NCI-H2029 treated with DMSO at 0.1 percent for 48 hours (cell line): ENCODE measurements at regions not wholly inside any gene's neighbourhood (a gene's known extent, or its start where the extent isn't known, plus 50 kb on each side); places are given as distances from the start of the nearest gene placed in this dataset.

ENCODE experiments used
- DNase-seq: peaks from one replicate; lab custom pipeline; 2025; lab: John Stamatoyannopoulos, UW

DNA sequence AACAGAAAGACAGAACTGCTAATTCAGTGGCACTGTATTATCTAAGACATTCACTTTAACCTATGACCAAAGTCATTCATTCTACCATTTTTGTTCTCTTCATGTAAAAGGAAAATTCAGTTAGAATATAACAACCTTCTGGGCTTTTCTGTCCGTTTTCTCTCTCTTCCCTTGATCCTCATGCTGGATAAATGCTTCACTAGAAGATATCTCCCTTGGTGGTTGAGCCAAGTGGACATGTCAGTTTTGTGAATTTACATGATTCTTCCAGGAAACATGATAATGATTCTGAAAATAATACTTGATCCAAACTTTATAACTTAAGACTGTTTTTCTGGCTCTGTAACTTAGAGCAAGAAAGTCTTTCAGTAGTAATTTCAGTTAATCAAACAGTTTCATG lies 1012.2 kb downstream of the SQOR start:
- no peak for DNase-seq

DNA sequence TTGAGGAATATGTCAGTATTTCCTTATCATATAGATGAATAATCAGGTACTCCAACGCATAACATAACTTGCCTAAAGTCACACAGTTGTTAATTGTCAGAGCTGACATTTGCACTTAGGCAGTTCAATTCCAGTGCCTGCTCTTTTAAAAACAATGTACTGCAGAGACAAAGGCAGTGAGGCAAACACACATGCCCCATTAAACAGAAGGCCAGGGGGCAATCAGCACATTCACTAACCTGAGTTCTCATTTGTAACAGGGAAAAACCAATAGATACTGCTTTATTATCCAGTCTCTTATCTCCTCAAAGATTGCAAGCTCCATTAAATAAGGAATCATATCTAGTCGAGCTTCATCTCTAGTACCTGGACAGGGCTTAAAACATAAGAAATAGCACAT lies 1017.4 kb downstream of the SQOR start:
- DNase-seq: no peak

DNA sequence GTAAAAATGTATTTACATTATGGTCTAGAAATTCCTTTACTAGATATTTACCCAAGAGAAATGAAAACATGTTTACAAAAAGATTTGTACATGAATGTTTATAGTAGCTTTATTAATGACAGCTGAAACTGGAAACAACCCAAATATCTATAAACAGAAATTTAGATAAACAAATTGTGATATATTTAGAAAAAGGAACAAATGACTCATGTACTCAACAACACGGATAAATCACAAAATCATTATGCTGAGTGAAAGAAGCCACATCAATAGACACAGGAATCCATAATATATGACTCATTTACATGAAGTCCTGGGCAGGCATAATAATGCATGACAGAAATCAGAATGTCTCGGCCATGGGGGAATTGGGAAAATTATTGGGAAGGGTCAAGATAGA lies 1020.2 kb downstream of the SQOR start:
- DNase-seq: no peak

DNA sequence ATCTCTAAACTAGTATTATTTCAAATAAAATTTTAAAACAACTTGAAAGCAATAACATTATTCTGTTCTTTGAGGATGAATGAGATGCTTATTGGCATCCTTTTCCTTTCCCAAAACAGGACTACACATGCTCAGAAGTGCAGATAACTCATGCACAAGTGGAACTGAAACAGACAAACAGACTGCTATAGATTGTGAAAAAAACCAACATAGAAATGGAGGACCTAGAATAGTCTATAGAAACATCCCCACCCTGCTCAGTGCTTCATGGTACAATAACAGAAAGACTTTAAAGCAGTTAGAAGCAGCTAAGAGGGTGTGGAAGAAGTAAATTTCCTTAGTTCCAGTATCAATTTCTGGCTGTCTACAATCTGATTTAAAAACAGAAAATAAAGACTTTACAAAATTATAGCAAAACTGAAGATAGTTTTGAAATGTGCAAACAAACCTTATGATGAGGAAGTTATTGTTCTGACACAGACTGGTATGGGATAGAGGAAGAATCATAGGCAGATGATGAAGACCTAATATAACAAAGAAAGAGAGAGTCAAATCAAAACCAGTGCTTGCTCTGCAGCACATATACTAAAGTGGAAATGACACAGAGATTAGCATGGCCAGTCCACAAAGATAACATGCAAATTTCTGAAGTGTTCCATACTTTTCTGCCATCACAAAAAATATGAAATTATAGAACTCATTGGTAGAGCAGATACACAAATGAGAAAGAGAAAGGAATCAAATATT lies 1025.4 kb downstream of the SQOR start:
- no peak for DNase-seq

DNA sequence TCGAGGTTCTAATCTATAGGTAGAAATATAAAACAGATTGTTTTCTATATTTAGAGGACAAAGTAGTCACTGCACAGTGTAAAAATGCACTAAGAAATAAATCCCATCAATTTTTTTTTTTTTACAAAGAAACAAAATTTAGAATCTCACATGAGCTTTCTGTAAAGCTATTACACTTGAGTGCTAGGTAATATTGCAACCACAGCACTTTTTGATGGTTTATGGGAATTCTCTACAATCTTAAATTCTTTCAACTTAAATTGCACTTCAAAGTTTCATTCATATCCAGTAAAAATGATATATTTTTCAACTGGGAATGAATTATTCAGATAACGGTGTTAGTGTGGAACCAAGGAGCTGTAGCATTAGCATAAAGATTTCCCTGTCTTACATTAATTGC lies 1035.4 kb downstream of the SQOR start:
- DNase-seq: no peak

DNA sequence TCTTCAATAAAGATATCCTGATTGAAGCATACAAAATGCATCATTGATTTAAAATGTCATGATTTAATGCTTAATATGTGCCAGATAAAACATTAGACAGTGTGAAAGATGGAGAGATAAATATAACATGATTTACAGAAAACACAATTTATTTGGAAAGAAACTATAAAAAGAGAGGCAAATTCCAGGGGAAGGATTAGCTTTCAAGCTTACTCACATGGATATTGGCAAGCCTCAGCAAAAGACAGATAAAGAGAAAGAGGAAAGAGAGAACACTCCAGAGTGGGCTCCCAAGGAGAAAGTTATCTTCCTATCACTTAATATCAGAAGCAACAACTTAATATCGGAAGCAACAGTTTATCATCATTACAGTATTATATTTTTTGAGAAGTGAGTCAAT lies 1036.5 kb downstream of the SQOR start:
- no peak for DNase-seq

DNA sequence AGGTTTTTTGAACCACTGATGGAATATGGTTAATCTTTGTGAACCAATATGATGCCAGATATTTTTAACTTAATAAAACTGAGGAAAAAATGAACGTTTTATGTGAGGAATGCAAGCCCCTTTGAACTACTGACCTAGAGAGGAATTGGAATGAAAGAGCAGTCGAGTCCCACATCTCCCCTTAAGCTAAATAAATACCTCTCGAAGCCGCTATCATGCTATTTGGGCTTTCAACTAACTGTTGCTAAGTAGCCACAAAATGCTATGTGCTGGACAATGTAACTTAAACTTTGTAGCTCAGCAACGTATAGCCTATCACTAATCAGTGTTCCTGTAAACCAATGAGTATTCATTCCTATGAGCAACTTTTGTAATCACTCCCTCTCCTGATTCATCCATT lies 1037.2 kb downstream of the SQOR start:
- no peak for DNase-seq

DNA sequence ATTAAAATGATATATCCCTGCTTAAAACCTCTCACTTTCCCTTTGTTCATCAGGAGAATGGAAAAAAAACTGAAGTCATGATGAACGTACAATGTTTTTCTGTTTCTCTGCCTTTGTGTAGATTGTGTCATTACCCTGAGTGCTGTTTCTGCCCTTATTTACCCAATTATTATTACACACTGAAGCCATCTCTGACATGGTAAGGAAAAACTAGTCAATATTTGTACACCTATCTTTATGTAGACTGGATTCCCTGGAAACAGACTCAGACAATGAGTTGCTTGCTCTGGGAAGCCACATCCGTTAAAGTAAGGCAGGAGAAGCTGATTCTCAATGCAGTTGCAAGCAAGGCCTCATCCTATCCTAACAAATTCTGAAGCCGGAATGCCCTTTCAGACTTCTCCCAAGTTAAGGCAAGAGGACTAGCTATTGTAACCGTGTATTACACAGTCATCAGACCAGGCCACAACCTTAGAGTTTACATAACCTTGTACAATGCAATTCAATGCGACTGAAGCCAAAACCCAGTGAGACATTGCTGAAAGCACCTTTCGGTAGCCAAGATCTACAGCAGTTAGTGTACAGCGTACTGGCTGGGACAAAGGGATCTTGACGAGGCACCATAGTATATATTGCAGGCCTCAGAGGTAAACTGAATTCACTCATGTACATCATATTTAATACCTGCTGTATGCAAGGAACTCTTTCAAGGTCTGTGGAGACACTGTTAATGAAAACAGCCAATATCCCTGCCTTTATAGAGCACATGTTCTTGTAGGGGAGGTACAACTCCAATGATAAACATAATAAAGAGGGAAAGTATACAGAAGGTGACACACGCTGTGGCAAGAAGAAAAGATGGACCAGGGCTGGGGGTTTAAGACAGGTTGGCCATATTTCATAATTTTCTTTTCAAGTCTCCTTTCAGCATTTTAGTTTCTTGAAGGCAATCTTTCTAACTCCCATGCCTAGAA lies 1040.8 kb upstream of the SEMA6D start:
- DNase-seq: no peak

DNA sequence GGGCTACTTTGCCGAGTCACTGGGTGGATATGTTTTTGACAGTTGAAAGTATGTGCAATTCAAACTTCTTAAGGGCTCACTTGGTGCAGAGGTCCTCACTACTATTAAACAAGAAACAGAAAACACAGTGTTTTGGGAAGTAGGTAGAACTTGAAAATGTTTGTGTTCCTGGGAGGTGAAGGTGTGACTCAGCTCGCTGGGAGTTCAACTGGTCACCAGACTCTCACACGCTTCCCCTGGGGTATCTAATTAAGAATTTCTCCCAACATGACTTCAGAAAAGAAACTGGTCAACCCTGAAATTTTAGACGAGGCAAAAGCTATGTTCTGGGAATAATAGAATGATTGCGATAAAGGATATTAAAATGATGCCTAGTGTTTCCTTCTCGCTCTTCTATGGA lies 1039.8 kb upstream of the SEMA6D start:
- DNase-seq: no peak

DNA sequence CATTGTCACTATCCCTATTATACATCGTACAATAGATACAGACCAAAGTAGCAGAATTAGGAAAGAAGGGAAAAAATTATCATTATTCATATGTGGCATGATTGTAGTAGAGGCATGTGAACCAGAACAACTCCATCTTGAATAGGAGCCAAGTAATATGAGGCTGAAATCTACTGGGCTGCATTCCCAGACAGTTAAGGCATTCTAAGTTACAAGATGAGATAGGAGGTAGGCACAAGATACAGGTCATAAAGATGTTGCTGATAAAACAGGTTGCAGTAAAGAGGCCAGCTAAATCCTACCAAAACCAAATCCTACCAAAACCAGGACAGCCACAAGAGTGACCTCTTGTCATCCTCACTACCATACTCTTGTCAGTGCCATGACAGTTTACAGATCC lies 1035.4 kb upstream of the SEMA6D start:
- no peak for DNase-seq

DNA sequence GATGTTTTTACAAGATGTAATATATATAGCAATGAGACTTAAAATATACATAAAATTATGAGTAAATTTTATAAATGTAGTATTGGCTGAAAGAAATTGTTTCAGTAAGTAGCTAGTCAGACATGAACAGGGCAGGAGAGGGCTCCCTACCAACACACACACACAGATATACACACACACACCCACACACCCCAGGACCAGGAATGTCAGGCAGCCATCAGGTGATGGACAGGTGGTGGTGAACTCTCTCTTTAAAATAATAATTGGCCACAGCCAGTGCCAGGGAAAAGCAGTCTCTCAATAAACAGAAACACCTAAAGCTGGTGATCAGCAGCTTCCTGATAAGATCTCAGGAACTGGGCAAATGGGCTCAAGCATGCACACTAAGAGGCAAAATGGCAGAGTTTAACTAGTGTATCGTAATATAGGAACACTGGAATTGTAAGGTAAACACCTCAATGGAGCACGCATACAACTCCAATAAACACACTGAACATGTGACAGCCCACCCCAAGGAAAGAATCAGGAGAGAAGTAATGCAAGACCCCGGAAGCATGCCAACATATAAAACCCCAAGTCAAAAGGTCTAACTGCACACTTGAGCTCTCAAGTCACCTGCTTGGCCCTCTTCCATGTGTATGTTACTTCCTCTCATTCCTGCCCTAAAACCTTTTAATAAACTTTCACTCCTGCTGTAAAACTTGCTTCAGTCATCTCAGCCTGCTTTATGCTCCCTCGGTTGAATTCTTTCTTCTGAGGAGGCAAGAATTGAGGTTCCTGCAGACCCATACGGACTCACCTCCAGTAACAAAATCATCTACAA lies 1034.1 kb upstream of the SEMA6D start:
- no peak for DNase-seq

DNA sequence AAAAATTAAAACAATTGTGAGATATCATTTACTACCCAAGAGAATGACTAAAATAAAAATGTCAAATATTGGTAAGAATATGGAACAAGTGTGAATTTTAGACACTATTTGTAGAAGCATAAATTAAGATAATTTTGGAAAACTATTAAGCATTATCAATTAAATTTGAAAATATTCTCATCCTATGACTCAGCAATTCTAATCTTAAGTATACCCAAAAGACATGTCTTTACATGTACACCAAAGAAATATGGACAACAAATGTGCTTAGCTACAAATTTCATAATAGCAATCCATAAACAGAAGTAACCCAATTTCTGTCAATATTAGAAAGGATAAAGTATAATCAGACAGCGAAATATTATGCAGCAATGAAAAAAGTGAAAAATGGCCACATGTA lies 1032.2 kb upstream of the SEMA6D start:
- no peak for DNase-seq

DNA sequence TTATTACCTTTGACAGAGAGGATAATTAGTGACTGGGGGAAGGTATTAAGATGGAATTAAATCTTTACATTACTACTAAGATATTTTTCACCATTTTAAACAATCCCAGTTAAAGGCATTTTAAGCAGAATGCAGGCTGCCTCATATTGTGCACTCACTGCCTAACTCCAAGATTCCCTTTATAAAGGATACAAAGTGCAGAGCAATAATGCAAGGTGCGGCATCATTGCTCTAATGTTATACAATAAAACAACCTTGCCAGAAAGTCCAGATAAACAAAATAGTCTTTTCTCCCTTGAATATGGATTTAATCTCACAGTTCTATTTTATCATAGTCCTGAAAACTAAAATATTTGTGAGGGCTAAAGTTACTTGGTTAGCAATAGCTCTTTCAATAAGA lies 1031.6 kb upstream of the SEMA6D start:
- DNase-seq: no peak

DNA sequence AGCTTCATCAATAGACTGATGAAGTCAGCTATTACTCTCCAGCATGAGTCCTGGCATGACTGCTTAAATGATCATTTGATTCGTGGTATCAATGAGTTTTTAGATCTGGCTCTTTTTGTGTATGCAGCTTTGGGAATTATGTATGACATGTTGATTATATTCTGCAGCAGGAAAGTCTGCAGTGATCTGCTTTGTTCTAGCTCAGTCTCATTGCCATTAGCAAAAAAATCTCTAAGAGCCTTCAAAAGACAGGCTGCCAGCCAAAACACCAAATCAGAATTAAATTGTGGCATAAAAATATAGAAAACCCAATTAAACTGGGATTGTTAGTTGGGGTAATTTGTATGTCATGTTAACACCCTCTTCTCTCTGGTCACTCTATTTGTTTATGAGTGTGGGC lies 1021.0 kb upstream of the SEMA6D start:
- DNase-seq: no peak

DNA sequence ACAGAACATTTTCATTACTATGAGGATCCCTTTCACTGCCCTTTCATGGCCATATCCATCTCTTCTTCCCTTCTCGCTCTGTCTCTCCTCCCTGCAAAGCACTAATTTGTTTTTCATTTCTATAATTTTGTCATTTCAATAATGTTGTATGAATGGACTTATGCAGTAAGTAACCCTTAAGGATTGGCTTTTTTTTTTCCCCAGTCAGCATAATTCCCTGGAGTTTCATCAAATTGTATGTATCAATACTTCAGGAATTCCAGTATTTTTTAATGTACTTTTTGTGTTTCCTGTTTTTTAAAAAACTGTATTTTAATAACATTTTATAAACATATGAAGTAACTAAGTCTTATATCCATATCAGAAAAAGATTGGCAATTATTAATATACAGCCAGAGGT lies 1016.0 kb upstream of the SEMA6D start:
- DNase-seq: no peak

DNA sequence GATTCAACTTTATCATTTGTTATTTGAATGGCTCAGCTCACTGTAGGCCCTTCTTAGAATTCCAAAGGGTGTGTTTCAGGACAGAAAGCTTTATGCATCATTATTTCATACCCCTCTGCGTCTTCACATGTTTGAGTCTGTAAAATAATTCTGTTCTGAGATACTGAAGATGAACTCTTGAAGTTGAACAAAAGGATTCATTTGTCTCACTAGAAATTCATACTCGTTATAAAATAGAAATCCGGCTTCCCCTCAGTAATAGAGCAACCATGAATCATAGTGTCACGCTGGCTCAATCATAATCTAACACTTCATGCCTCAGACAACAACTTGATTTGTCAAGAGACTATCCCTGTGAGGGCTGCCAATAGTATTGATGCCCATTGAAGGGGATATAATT lies 1015.4 kb upstream of the SEMA6D start:
- no peak for DNase-seq

DNA sequence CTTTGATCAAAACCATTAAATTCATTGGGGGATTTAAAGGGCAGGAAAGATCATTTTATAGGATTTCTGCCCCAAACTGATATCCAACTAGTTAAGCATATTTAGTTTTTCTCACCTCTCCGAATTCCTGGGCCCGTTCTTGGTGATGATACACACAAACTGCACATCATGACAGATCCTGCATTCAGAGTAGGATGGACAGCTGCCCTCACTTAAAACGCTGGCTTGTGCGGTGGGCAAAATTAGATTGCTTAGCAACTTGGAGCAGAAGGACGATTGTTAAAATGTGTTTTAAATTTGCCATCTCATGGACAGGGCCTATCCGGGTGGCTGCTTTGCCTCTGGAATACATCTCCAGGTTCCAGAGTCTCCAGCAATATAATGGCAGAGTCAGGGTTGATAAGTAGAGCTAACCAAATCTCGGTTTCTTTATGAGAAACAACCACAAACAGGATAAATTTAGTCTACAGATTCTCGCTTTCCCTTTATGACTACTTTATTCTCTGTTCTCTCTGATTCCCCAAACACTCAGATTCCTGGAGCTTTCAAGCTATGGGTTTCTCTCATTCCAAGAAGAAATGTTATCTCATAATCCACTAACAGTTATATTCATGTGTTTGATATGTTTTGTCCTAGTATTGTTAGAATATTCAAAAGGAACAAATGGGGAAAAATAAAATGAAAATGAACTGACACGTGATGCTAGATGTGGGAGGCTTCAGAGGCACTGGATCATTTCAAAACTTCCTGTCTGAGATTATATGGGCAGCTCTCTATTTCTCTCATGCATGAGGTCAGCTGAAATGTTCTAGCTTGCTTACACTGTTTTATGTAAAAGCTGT lies 1014.1 kb upstream of the SEMA6D start:
- no peak for DNase-seq

DNA sequence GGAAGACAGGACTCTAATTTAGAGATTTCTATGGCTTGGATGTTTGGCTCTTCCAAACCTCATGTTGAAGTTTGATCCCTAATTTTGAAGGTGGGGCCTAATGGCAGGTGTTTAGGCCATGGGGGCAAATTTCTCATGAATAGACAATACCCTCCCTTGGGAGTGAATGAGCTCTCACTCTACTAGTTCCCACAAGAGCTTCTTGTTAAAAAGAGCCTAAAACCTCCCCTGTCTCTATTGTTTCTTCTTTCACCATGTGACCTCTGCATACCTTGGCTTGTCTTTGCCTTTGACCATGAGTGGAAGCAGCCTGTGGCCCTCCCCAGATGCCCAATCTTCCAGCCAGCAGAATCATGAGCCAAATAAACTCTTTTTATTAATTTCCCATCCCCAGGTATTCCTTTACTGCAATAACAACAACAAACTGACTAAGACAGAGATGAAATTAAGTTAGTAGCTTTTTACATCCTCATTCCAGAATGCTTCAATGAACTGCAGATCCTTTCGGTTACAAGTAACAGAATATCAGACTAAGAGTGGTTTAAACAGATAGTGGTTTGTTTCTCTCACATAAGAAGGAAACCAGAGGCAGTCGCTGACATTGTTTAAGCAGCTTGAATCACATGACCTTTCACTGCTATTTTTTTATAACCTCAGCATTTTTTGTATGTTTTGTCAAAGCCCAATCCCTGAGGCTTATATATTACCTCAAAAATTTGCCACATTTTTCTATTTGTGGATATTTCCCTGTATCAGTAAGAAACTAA lies 1013.3 kb upstream of the SEMA6D start:
- no peak for DNase-seq

DNA sequence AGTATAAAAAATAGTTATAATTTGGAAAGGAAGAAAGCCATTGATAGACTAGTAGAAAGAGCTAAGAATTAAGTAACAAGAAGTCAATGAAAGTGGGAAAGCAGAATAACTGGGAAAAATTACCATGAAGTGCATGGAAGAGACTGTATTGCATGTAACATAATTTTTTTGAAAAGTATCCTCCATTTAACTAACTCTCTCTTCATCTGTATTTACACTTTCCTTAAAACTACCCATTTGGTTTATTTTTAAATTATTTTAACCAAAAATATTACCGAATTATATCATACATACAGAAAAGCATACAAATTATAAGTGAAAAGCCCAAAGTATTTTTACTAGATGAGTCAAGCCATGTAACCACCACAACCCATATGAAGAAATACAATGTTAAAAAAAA lies 1009.9 kb upstream of the SEMA6D start:
- DNase-seq: no peak

DNA sequence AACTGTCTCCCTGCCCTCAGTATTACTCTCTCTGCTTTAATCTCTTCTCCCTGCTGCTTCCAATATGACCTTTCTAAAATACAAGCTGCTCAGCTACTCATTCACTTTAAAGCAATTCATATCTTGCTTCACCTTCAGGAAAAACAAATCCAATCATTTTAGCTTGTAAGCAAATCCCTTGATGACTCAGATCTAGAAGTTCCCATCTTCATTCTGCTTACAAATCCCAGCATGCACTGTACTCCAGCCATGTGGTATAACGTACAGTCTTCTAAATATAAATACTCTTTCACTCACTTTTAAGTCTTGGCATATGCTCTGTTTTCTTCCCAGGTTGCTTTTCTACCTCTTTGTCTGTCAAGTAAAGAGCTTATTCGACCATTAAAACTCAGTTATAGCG lies 1009.1 kb upstream of the SEMA6D start:
- no peak for DNase-seq
